Fibroblast of lung (primary cell): ENCODE measurements at regions not wholly inside any gene's neighbourhood (a gene's known extent, or its start where the extent isn't known, plus 50 kb on each side); places are given as distances from the start of the nearest gene placed in this dataset.
A peak's percentile ranks its signal among the peaks of the same experiment; 100 is the strongest.

Source experiments
- DNase-seq, 2 donors: peaks; one replicate each; pipeline versions ENCODE4 v3.0.0 to v3.0.0-alpha.2; 2010; ENCODE audit warnings: low read depth in 2 of 2
- H2AFZ ChIP-seq: 2 replicates; pipeline ENCODE4 v1.5.1; 2012; ENCODE audit warnings: low read length, control low read depth, inconsistent platforms
- H3K27ac ChIP-seq: 2 replicates; pipeline ENCODE4 v1.5.1; 2011; ENCODE audit warnings: low read length, control low read depth; ENCODE audit not compliant: insufficient read depth
- H3K27me3 ChIP-seq: 2 replicates; pipeline ENCODE4 v1.5.1; 2011; ENCODE audit warnings: mild to moderate bottlenecking, low read length; ENCODE audit not compliant: control insufficient read depth, insufficient read depth
- H3K36me3 ChIP-seq: 2 replicates; pipeline ENCODE4 v1.5.1; 2011; ENCODE audit warnings: low read length; ENCODE audit not compliant: control insufficient read depth, insufficient read depth
- H3K4me1 ChIP-seq: 2 replicates; pipeline ENCODE4 v1.5.1; 2011; ENCODE audit warnings: low read length; ENCODE audit not compliant: control insufficient read depth, insufficient read depth; ENCODE audit errors: extremely low read depth
- H3K4me2 ChIP-seq: 2 replicates; pipeline ENCODE4 v1.5.1; 2011; ENCODE audit warnings: low read length, control low read depth; ENCODE audit not compliant: insufficient read depth; ENCODE audit errors: extremely low read depth
- H3K4me3 ChIP-seq, 4 experiments: fragments of 200-600 bp in 1 of 4; sonication (generic) in 1 of 4; replicated peaks in 1 of 4; 2 replicates each; pipeline ENCODE4 v1.5.1; 2011 to 2016; ENCODE audit warnings: low read length in 4 of 4, low read depth in 3 of 4, mild to moderate bottlenecking in 3 of 4, control low read depth in 2 of 4, inconsistent platforms in 1 of 4, mixed read lengths in 1 of 4; ENCODE audit not compliant: insufficient read depth in 1 of 4; ENCODE audit errors: control extremely low read depth in 1 of 4
- H3K79me2 ChIP-seq: 2 replicates; pipeline ENCODE4 v1.5.1; 2012; ENCODE audit warnings: mild to moderate bottlenecking, low read length, inconsistent platforms; ENCODE audit not compliant: control insufficient read depth, insufficient read depth
- H3K9ac ChIP-seq: 2 replicates; pipeline ENCODE4 v1.5.1; 2011; ENCODE audit warnings: mild to moderate bottlenecking, low read length, control low read depth; ENCODE audit not compliant: insufficient read depth
- H3K9me3 ChIP-seq: 2 replicates; pipeline ENCODE4 v1.5.1; 2012; ENCODE audit warnings: low read depth, low read length; ENCODE audit not compliant: control insufficient read depth, insufficient read depth
- H4K20me1 ChIP-seq: 2 replicates; pipeline ENCODE4 v1.5.1; 2011; ENCODE audit warnings: low read length; ENCODE audit not compliant: control insufficient read depth, insufficient read depth; ENCODE audit errors: extremely low read depth
- EZH2 ChIP-seq: IDR thresholded peaks from 2 replicates; pipeline ENCODE4 v1.5.1; 2012; ENCODE audit warnings: low read length, control low read depth, mild to moderate bottlenecking; ENCODE audit errors: missing control alignments
- TF ChIP-seq, protein P1 (sequence below), 2 donors: IDR thresholded peaks in 1 of 2; conservative IDR thresholded peaks in 1 of 2; 1 replicate in 1 of 2; 2 replicates in 1 of 2; pipeline ENCODE4 v1.5.1; 2011 to 2012; ENCODE audit warnings: low read length in 2 of 2, control low read depth in 1 of 2, inconsistent platforms in 1 of 2, low read depth in 1 of 2, mild to moderate bottlenecking in 1 of 2

DNA sequence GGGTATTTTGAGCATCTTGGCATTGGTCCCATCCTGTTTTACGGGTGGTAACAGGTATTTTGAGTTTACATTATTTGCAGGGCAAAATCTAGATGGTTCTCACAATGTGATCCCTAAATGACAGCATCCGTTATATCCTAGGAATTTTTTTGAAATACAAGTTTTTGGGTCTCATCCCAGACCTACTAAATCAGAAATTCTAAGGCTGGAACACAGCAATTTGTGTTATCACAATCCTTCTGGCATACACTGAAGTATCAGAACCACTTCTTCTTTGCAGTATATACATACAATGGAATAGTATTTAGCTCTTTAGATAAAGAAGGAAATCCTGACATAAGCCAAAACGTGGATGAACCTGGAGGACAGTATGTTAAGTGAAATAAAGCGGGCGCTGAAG, 104.1 kb upstream of the LSM6 start:
- no peaks in the 10 kb centered on the region for H3K27me3 ChIP-seq
- no peak for TF ChIP-seq EZH2
- TF ChIP-seq, protein P1, sequence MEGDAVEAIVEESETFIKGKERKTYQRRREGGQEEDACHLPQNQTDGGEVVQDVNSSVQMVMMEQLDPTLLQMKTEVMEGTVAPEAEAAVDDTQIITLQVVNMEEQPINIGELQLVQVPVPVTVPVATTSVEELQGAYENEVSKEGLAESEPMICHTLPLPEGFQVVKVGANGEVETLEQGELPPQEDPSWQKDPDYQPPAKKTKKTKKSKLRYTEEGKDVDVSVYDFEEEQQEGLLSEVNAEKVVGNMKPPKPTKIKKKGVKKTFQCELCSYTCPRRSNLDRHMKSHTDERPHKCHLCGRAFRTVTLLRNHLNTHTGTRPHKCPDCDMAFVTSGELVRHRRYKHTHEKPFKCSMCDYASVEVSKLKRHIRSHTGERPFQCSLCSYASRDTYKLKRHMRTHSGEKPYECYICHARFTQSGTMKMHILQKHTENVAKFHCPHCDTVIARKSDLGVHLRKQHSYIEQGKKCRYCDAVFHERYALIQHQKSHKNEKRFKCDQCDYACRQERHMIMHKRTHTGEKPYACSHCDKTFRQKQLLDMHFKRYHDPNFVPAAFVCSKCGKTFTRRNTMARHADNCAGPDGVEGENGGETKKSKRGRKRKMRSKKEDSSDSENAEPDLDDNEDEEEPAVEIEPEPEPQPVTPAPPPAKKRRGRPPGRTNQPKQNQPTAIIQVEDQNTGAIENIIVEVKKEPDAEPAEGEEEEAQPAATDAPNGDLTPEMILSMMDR (conservative IDR thresholded peaks at IDR 0.05 in 1 of 2, IDR thresholded peaks at IDR 0.05 in 1 of 2; ENCODE audit: low read depth in 1 of 2, low read length in 2 of 2): no peak
- no peaks in the 10 kb centered on the region for H3K79me2 ChIP-seq
- no peak overlapping the region for H3K27ac ChIP-seq
- H3K4me2 ChIP-seq: no peak overlapping the region
- no peaks in the 10 kb centered on the region for H3K4me1 ChIP-seq
- H3K4me3 ChIP-seq: no peak overlapping the region
- no peak for DNase-seq
- H4K20me1 ChIP-seq: no peaks in the 10 kb centered on the region
- H3K9me3 ChIP-seq: no peaks in the 10 kb centered on the region
- no peak overlapping the region for H2AFZ ChIP-seq
- no peak overlapping the region for H3K9ac ChIP-seq
- H3K36me3 ChIP-seq: no peaks in the 10 kb centered on the region

DNA sequence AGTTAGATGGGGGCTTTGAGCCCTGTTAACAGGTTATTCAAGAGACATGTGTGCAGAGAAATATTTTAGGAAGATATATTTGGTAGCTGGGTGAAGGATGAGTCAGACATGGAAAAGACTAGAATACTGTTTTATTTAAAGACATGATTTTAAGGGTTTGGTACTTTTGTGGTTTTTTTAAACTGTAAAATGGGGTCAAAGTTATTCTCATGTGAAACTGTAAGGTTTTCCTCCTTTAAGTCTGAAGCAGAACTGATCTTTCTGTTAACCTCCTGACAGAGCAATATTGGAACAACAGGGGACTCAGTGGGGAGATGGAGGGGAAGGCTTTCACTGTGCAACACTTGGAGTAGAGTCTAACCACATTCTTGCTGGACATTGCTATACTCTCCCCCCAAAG, 112.4 kb upstream of the LSM6 start:
- no peak overlapping the region for H3K4me2 ChIP-seq
- H2AFZ ChIP-seq: no peak overlapping the region
- no peaks in the 10 kb centered on the region for H3K9me3 ChIP-seq
- no peaks in the 10 kb centered on the region for H3K27me3 ChIP-seq
- no peak overlapping the region for H3K27ac ChIP-seq
- no peaks in the 10 kb centered on the region for H3K36me3 ChIP-seq
- TF ChIP-seq, protein P1 (conservative IDR thresholded peaks at IDR 0.05 in 1 of 2, IDR thresholded peaks at IDR 0.05 in 1 of 2; ENCODE audit: low read depth in 1 of 2, low read length in 2 of 2): no peak
- no peak for TF ChIP-seq EZH2
- H4K20me1 ChIP-seq: no peaks in the 10 kb centered on the region
- no peaks in the 10 kb centered on the region for H3K4me1 ChIP-seq
- H3K9ac ChIP-seq: no peak overlapping the region
- no peaks in the 10 kb centered on the region for H3K79me2 ChIP-seq
- DNase-seq: peak in 1 of 2 donors; percentile 6
- H3K4me3 ChIP-seq: no peak overlapping the region

DNA sequence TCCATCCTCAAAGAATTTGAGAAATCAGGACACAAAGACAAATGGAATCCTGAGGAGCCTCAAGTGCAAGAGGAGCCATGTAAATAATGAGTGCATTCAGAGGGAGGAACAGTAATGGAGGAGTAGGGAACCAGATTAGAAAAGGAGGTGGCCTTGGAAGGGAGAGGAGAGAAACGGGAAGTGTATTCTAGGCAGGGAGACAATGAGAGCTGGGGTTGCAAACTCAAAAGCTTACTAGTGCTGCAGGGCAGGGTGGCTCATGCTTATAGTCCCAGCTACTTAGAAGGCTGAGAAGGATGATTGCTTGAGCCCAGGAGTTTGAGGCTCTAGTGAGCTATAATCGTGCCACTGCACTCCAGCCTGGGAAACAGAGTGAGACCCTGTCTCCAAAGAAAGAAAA, 113.2 kb upstream of the LSM6 start:
- Histone ChIP-seq H3K27me3 (no peaks in the 10 kb centered on the region), H2AFZ (no peak overlapping the region), H3K36me3 (no peaks in the 10 kb centered on the region), H3K79me2 (no peaks in the 10 kb centered on the region), H3K9ac (no peak overlapping the region), H3K27ac (no peak overlapping the region), H3K4me3 (no peak overlapping the region), H3K4me1 (no peaks in the 10 kb centered on the region), H3K9me3 (no peaks in the 10 kb centered on the region), H4K20me1 (no peaks in the 10 kb centered on the region), H3K4me2 (no peak overlapping the region)
- DNase-seq: no peak
- TF ChIP-seq EZH2: no peak
- TF ChIP-seq, protein P1 (conservative IDR thresholded peaks at IDR 0.05 in 1 of 2, IDR thresholded peaks at IDR 0.05 in 1 of 2; ENCODE audit: low read depth in 1 of 2, low read length in 2 of 2): no peak
